ENCODE measurements at regions not wholly inside any gene's neighbourhood (a gene's known extent, or its start where the extent isn't known, plus 50 kb on each side); places are given as distances from the start of the nearest gene placed in this dataset.

- H3K4me3 ChIP-seq (replicated peaks; ENCODE audit: insufficient read depth, low read length), result no peak overlapping the region
- no peaks in the 10 kb centered on the region for H3K27me3 ChIP-seq (ENCODE audit: insufficient read depth, poor library complexity, severe bottlenecking)
- H3K27ac ChIP-seq (replicated peaks), result no peak overlapping the region
- no peak for TF ChIP-seq GABPA (IDR thresholded peaks at IDR 0.05; ENCODE audit: low read depth)
- TF ChIP-seq, protein P1, sequence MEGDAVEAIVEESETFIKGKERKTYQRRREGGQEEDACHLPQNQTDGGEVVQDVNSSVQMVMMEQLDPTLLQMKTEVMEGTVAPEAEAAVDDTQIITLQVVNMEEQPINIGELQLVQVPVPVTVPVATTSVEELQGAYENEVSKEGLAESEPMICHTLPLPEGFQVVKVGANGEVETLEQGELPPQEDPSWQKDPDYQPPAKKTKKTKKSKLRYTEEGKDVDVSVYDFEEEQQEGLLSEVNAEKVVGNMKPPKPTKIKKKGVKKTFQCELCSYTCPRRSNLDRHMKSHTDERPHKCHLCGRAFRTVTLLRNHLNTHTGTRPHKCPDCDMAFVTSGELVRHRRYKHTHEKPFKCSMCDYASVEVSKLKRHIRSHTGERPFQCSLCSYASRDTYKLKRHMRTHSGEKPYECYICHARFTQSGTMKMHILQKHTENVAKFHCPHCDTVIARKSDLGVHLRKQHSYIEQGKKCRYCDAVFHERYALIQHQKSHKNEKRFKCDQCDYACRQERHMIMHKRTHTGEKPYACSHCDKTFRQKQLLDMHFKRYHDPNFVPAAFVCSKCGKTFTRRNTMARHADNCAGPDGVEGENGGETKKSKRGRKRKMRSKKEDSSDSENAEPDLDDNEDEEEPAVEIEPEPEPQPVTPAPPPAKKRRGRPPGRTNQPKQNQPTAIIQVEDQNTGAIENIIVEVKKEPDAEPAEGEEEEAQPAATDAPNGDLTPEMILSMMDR (IDR thresholded peaks at IDR 0.05; ENCODE audit: insufficient read depth, low read length), result no peak
- no peak for TF ChIP-seq POLR2AphosphoS5 (IDR thresholded peaks at IDR 0.05; ENCODE audit: low read depth)
- TF ChIP-seq SPI1 (IDR thresholded peaks at IDR 0.05; ENCODE audit: borderline replicate concordance, low read depth), result no peak
- TF ChIP-seq REST (IDR thresholded peaks at IDR 0.05; ENCODE audit: insufficient replicate concordance, low read depth), result no peak
- no peak for DNase-seq (ENCODE audit: low read depth in 1 of 2, low spot score in 1 of 2)
Observed at GRCh38 chrX:117711782-117712181, 404.8 kb downstream of the KLHL13 start.

- Histone ChIP-seq H3K27me3 (ENCODE audit: insufficient read depth, poor library complexity, severe bottlenecking) (no peaks in the 10 kb centered on the region), H3K4me3 (replicated peaks; ENCODE audit: insufficient read depth, low read length) (no peak overlapping the region), H3K27ac (replicated peaks) (no peak overlapping the region)
- TF ChIP-seq POLR2AphosphoS5 (IDR thresholded peaks at IDR 0.05; ENCODE audit: low read depth), result no peak
- no peak for TF ChIP-seq REST (IDR thresholded peaks at IDR 0.05; ENCODE audit: insufficient replicate concordance, low read depth)
- no peak for TF ChIP-seq GABPA (IDR thresholded peaks at IDR 0.05; ENCODE audit: low read depth)
- TF ChIP-seq, protein P1 (IDR thresholded peaks at IDR 0.05; ENCODE audit: insufficient read depth, low read length), result no peak
- TF ChIP-seq SPI1 (IDR thresholded peaks at IDR 0.05; ENCODE audit: borderline replicate concordance, low read depth), result no peak
- DNase-seq (ENCODE audit: low read depth in 1 of 2, low spot score in 1 of 2), result no peak
Observed at GRCh38 chrX:117707948-117708743, 408.5 kb downstream of the KLHL13 start.

- H3K27me3 ChIP-seq (ENCODE audit: insufficient read depth, poor library complexity, severe bottlenecking), result no peaks in the 10 kb centered on the region
- no peak overlapping the region for H3K27ac ChIP-seq (replicated peaks)
- no peak for DNase-seq (ENCODE audit: low read depth in 1 of 2, low spot score in 1 of 2)
- TF ChIP-seq, protein P1 (IDR thresholded peaks at IDR 0.05; ENCODE audit: insufficient read depth, low read length), result no peak
- TF ChIP-seq POLR2AphosphoS5 (IDR thresholded peaks at IDR 0.05; ENCODE audit: low read depth) (no peak), SPI1 (IDR thresholded peaks at IDR 0.05; ENCODE audit: borderline replicate concordance, low read depth) (no peak), GABPA (IDR thresholded peaks at IDR 0.05; ENCODE audit: low read depth) (no peak), REST (IDR thresholded peaks at IDR 0.05; ENCODE audit: insufficient replicate concordance, low read depth) (no peak)
- no peak overlapping the region for H3K4me3 ChIP-seq (replicated peaks; ENCODE audit: insufficient read depth, low read length)
Observed at GRCh38 chrX:117701050-117701449, 415.6 kb downstream of the KLHL13 start.

Data from HL-60 (cell line).